Fibroblast of lung (primary cell): ENCODE measurements at regions not wholly inside any gene's neighbourhood (a gene's known extent, or its start where the extent isn't known, plus 50 kb on each side); places are given as distances from the start of the nearest gene placed in this dataset.

Source experiments
- DNase-seq, 2 donors: peaks; one replicate each; pipeline versions ENCODE4 v3.0.0 to v3.0.0-alpha.2; 2010; ENCODE audit warnings: low read depth in 2 of 2
- H2AFZ ChIP-seq: 2 replicates; pipeline ENCODE4 v1.5.1; 2012; ENCODE audit warnings: low read length, control low read depth, inconsistent platforms
- H3K27ac ChIP-seq: 2 replicates; pipeline ENCODE4 v1.5.1; 2011; ENCODE audit warnings: low read length, control low read depth; ENCODE audit not compliant: insufficient read depth
- H3K27me3 ChIP-seq: 2 replicates; pipeline ENCODE4 v1.5.1; 2011; ENCODE audit warnings: mild to moderate bottlenecking, low read length; ENCODE audit not compliant: control insufficient read depth, insufficient read depth
- H3K36me3 ChIP-seq: 2 replicates; pipeline ENCODE4 v1.5.1; 2011; ENCODE audit warnings: low read length; ENCODE audit not compliant: control insufficient read depth, insufficient read depth
- H3K4me1 ChIP-seq: 2 replicates; pipeline ENCODE4 v1.5.1; 2011; ENCODE audit warnings: low read length; ENCODE audit not compliant: control insufficient read depth, insufficient read depth; ENCODE audit errors: extremely low read depth
- H3K4me2 ChIP-seq: 2 replicates; pipeline ENCODE4 v1.5.1; 2011; ENCODE audit warnings: low read length, control low read depth; ENCODE audit not compliant: insufficient read depth; ENCODE audit errors: extremely low read depth
- H3K4me3 ChIP-seq, 4 experiments: fragments of 200-600 bp in 1 of 4; sonication (generic) in 1 of 4; replicated peaks in 1 of 4; 2 replicates each; pipeline ENCODE4 v1.5.1; 2011 to 2016; ENCODE audit warnings: low read length in 4 of 4, low read depth in 3 of 4, mild to moderate bottlenecking in 3 of 4, control low read depth in 2 of 4, inconsistent platforms in 1 of 4, mixed read lengths in 1 of 4; ENCODE audit not compliant: insufficient read depth in 1 of 4; ENCODE audit errors: control extremely low read depth in 1 of 4
- H3K79me2 ChIP-seq: 2 replicates; pipeline ENCODE4 v1.5.1; 2012; ENCODE audit warnings: mild to moderate bottlenecking, low read length, inconsistent platforms; ENCODE audit not compliant: control insufficient read depth, insufficient read depth
- H3K9ac ChIP-seq: 2 replicates; pipeline ENCODE4 v1.5.1; 2011; ENCODE audit warnings: mild to moderate bottlenecking, low read length, control low read depth; ENCODE audit not compliant: insufficient read depth
- H3K9me3 ChIP-seq: 2 replicates; pipeline ENCODE4 v1.5.1; 2012; ENCODE audit warnings: low read depth, low read length; ENCODE audit not compliant: control insufficient read depth, insufficient read depth
- H4K20me1 ChIP-seq: 2 replicates; pipeline ENCODE4 v1.5.1; 2011; ENCODE audit warnings: low read length; ENCODE audit not compliant: control insufficient read depth, insufficient read depth; ENCODE audit errors: extremely low read depth
- CTCF ChIP-seq, 2 donors: IDR thresholded peaks in 1 of 2; conservative IDR thresholded peaks in 1 of 2; 1 replicate in 1 of 2; 2 replicates in 1 of 2; pipeline ENCODE4 v1.5.1; 2011 to 2012; ENCODE audit warnings: low read length in 2 of 2, control low read depth in 1 of 2, inconsistent platforms in 1 of 2, low read depth in 1 of 2, mild to moderate bottlenecking in 1 of 2
- EZH2 ChIP-seq: IDR thresholded peaks from 2 replicates; pipeline ENCODE4 v1.5.1; 2012; ENCODE audit warnings: low read length, control low read depth, mild to moderate bottlenecking; ENCODE audit errors: missing control alignments

- no peaks in the 10 kb centered on the region for H3K9me3 ChIP-seq
- H3K27ac ChIP-seq, result no peak overlapping the region
- no peak overlapping the region for H3K4me3 ChIP-seq
- no peaks in the 10 kb centered on the region for H4K20me1 ChIP-seq
- peaks cover 9% of the 10 kb centered on the region for H3K4me1 ChIP-seq
- H3K4me2 ChIP-seq, result no peak overlapping the region
- H3K79me2 ChIP-seq, result no peaks in the 10 kb centered on the region
- no peak overlapping the region for H3K9ac ChIP-seq
- no peaks in the 10 kb centered on the region for H3K27me3 ChIP-seq
- no peak for DNase-seq
- TF ChIP-seq EZH2 (no peak), CTCF (conservative IDR thresholded peaks at IDR 0.05 in 1 of 2, IDR thresholded peaks at IDR 0.05 in 1 of 2; ENCODE audit: low read depth in 1 of 2, low read length in 2 of 2) (no peak)
- H3K36me3 ChIP-seq, result no peaks in the 10 kb centered on the region
- H2AFZ ChIP-seq, result no peak overlapping the region
These were observed 324.9 kb upstream of the PPARGC1A start for GRCh38 chr4:24214796-24215195.

GRCh38 chr4:24213961-24214360 lies 324.1 kb upstream of the PPARGC1A start:
- H3K27me3 ChIP-seq, result no peaks in the 10 kb centered on the region
- DNase-seq, result no peak
- H2AFZ ChIP-seq, result no peak overlapping the region
- no peak overlapping the region for H3K4me2 ChIP-seq
- H3K27ac ChIP-seq, result no peak overlapping the region
- no peak overlapping the region for H3K4me3 ChIP-seq
- TF ChIP-seq CTCF (conservative IDR thresholded peaks at IDR 0.05 in 1 of 2, IDR thresholded peaks at IDR 0.05 in 1 of 2; ENCODE audit: low read depth in 1 of 2, low read length in 2 of 2), result no peak
- no peak for TF ChIP-seq EZH2
- no peaks in the 10 kb centered on the region for H3K36me3 ChIP-seq
- H3K79me2 ChIP-seq, result no peaks in the 10 kb centered on the region
- H3K4me1 ChIP-seq, result peaks cover 11% of the 10 kb centered on the region
- no peaks in the 10 kb centered on the region for H4K20me1 ChIP-seq
- H3K9me3 ChIP-seq, result no peaks in the 10 kb centered on the region
- H3K9ac ChIP-seq, result no peak overlapping the region

GRCh38 chr4:24212642-24213041 lies 322.8 kb upstream of the PPARGC1A start:
- Histone ChIP-seq H4K20me1 (no peaks in the 10 kb centered on the region), H3K4me2 (no peak overlapping the region), H3K27ac (no peak overlapping the region), H3K27me3 (no peaks in the 10 kb centered on the region), H2AFZ (no peak overlapping the region), H3K4me3 (no peak overlapping the region), H3K4me1 (peaks cover 11% of the 10 kb centered on the region), H3K9ac (no peak overlapping the region), H3K36me3 (no peaks in the 10 kb centered on the region), H3K9me3 (no peaks in the 10 kb centered on the region), H3K79me2 (no peaks in the 10 kb centered on the region)
- TF ChIP-seq EZH2 (no peak), CTCF (conservative IDR thresholded peaks at IDR 0.05 in 1 of 2, IDR thresholded peaks at IDR 0.05 in 1 of 2; ENCODE audit: low read depth in 1 of 2, low read length in 2 of 2) (no peak)
- no peak for DNase-seq
